WTC11 (cell line): ENCODE measurements at regions not wholly inside any gene's neighbourhood (a gene's known extent, or its start where the extent isn't known, plus 50 kb on each side); places are given as distances from the start of the nearest gene placed in this dataset.

Experiments
- ATAC-seq: fragments of 200-7000 bp; cut with Tn5 transposase; 2 replicates; pipeline ENCODE4 v1.10.0; 2021; ENCODE audit warnings: mild to moderate bottlenecking, moderate library complexity
- CTCF ChIA-PET: fragments of 300-600 bp; sonication (Branson Sonifier 250); formaldehyde crosslinking; loops from one replicate; lab custom pipeline; 2021; ENCODE audit warnings: antibody characterized with exemption; lab: Charles Lee
- POLR2A ChIA-PET: fragments of 350-600 bp; sonication (Branson Sonifier 250); formaldehyde crosslinking; loops from one replicate; lab custom pipeline; 2021; ENCODE audit warnings: antibody characterized with exemption; lab: Charles Lee
- DNase-seq: peaks from one replicate; pipeline ENCODE4 v3.0.0; 2021; ENCODE audit warnings: low spot score
- H3K27ac Mint-ChIP-seq: 2 replicates; pipeline ENCODE4 v1.8.0; 2021; ENCODE audit warnings: mixed read lengths
- H3K27me3 Mint-ChIP-seq: 2 replicates; pipeline ENCODE4 v1.8.0; 2021; ENCODE audit warnings: low read depth, mild to moderate bottlenecking, moderate library complexity, mixed read lengths
- H3K36me3 Mint-ChIP-seq: 2 replicates; pipeline ENCODE4 v1.8.0; 2021; ENCODE audit warnings: mixed read lengths
- H3K4me1 Mint-ChIP-seq: 2 replicates; pipeline ENCODE4 v1.8.0; 2022; ENCODE audit warnings: mixed read lengths
- H3K4me3 Mint-ChIP-seq: 2 replicates; pipeline ENCODE4 v1.8.0; 2021; ENCODE audit warnings: mild to moderate bottlenecking, moderate library complexity, mixed read lengths
- H3K9me3 Mint-ChIP-seq: 2 replicates; pipeline ENCODE4 v1.8.0; 2021; ENCODE audit warnings: mixed read lengths
- ELF4 ChIP-seq: sonication (generic); formaldehyde crosslinking; IDR thresholded peaks from 2 replicates; pipeline ENCODE4 v1.8.1; 2022; ENCODE audit warnings: low read depth, mild to moderate bottlenecking, moderate library complexity, missing genetic modification reagents
- EMX1 ChIP-seq: fragments of 250-450 bp; sonication (Bioruptor Pico); IDR thresholded peaks from 2 replicates; pipeline ENCODE4 v1.8.0; 2021; ENCODE audit warnings: mild to moderate bottlenecking
- GRHL2 ChIP-seq: fragments of 250-450 bp; sonication (Bioruptor Pico); IDR thresholded peaks from 2 replicates; pipeline ENCODE4 v1.8.0; 2022; ENCODE audit warnings: mild to moderate bottlenecking, moderate library complexity; ENCODE audit not compliant: insufficient replicate concordance, severe bottlenecking
- GTF2I ChIP-seq: fragments of 250-450 bp; sonication (Bioruptor Pico); conservative IDR thresholded peaks from 2 replicates; pipeline ENCODE4 v1.4.0; 2021; ENCODE audit warnings: mild to moderate bottlenecking
- HMGA2 ChIP-seq: fragments of 250-450 bp; sonication (Bioruptor Pico); IDR thresholded peaks from 2 replicates; pipeline ENCODE4 v1.4.0; 2021; ENCODE audit warnings: mild to moderate bottlenecking, moderate library complexity
- IRF2 ChIP-seq: sonication (generic); formaldehyde crosslinking; IDR thresholded peaks from 2 replicates; pipeline ENCODE4 v1.8.0; 2022; ENCODE audit warnings: low read depth, missing genetic modification reagents, borderline replicate concordance
- JUN ChIP-seq: sonication (generic); formaldehyde crosslinking; IDR thresholded peaks from 2 replicates; pipeline ENCODE4 v1.8.0; 2023; ENCODE audit warnings: mild to moderate bottlenecking, missing genetic modification reagents
- MYBL2 ChIP-seq: sonication (generic); formaldehyde crosslinking; IDR thresholded peaks from 2 replicates; pipeline ENCODE4 v1.8.1; 2023; ENCODE audit warnings: mild to moderate bottlenecking, moderate library complexity, missing genetic modification reagents
- SMAD4 ChIP-seq: sonication (generic); formaldehyde crosslinking; IDR thresholded peaks from 2 replicates; pipeline ENCODE4 v1.8.0; 2022; ENCODE audit warnings: mild to moderate bottlenecking, missing genetic modification reagents
- TCF7 ChIP-seq: sonication (generic); formaldehyde crosslinking; IDR thresholded peaks from 2 replicates; pipeline ENCODE4 v1.8.0; 2022; ENCODE audit warnings: mild to moderate bottlenecking, low read depth, missing genetic modification reagents, moderate library complexity
- TEAD1 ChIP-seq: sonication (generic); formaldehyde crosslinking; IDR thresholded peaks from 2 replicates; pipeline ENCODE4 v1.8.0; 2022; ENCODE audit warnings: mild to moderate bottlenecking, missing genetic modification reagents
- ZNF232 ChIP-seq: sonication (generic); formaldehyde crosslinking; IDR thresholded peaks from 2 replicates; pipeline ENCODE4 v1.8.0; 2022; ENCODE audit warnings: mild to moderate bottlenecking, missing genetic modification reagents
- TF ChIP-seq, protein P1 (sequence below): sonication (generic); formaldehyde crosslinking; IDR thresholded peaks from 2 replicates; pipeline ENCODE4 v1.8.0; 2022; ENCODE audit warnings: mild to moderate bottlenecking, missing genetic modification reagents
- TF ChIP-seq, protein P2 (sequence below): sonication (generic); formaldehyde crosslinking; IDR thresholded peaks from 2 replicates; pipeline ENCODE4 v1.8.1; 2022; ENCODE audit warnings: missing genetic modification reagents, borderline replicate concordance
- TF ChIP-seq, protein P3 (sequence below): sonication (generic); formaldehyde crosslinking; IDR thresholded peaks from 2 replicates; pipeline ENCODE4 v1.8.1; 2022; ENCODE audit warnings: low read depth, missing genetic modification reagents, borderline replicate concordance
- TF ChIP-seq, protein P4 (sequence below): sonication (generic); formaldehyde crosslinking; IDR thresholded peaks from 2 replicates; pipeline ENCODE4 v1.8.1; 2023; ENCODE audit warnings: mild to moderate bottlenecking, missing genetic modification reagents, borderline replicate concordance
- TF ChIP-seq, protein P5 (sequence below): fragments of 250-450 bp; sonication (Bioruptor Pico); IDR thresholded peaks from 2 replicates; pipeline ENCODE4 v1.9.0; 2021; ENCODE audit warnings: mild to moderate bottlenecking

DNA sequence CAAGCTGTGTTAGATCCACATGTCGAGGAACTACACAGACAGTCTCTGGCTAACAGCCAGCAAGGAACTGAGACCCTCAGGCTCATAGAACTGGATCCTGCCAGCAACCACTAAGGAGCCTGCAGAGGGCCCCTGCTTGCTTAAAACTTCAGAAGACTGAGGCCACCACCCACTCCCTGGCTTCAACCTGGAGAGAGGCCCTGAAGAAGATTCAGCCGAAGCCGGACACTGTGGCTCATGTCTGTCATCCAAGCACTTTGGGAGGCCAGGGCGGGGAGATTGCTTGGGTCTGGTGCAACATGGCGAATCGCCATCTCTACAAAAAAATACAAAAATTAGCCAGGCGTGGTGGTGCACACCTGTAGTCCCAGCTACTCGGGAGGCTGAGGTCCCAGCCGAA is 92.6 kb upstream of the TMPRSS2 start:
- TF ChIP-seq ZNF232 (CRISPR knock-in tag), result no peak
- no peak for TF ChIP-seq ELF4 (CRISPR knock-in tag)
- TF ChIP-seq GRHL2 (CRISPR knock-in tag), result no peak
- TF ChIP-seq TCF7 (CRISPR knock-in tag), result no peak
- no peak for TF ChIP-seq GTF2I (CRISPR knock-in tag)
- no peak for TF ChIP-seq TEAD1 (CRISPR knock-in tag)
- TF ChIP-seq, protein P1, sequence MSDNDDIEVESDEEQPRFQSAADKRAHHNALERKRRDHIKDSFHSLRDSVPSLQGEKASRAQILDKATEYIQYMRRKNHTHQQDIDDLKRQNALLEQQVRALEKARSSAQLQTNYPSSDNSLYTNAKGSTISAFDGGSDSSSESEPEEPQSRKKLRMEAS (CRISPR knock-in tag), result no peak
- no peak for TF ChIP-seq JUN
- no peak for TF ChIP-seq HMGA2 (CRISPR knock-in tag)
- TF ChIP-seq, all 79 proteins: peak for 0
- Mint-ChIP-seq H3K9me3 (no peaks in the 10 kb centered on the region), H3K27ac (no peak overlapping the region), H3K27me3 (peaks cover 2% of the 10 kb centered on the region), H3K4me3 (no peak overlapping the region), H3K36me3 (no peaks in the 10 kb centered on the region), H3K4me1 (peaks cover 11% of the 10 kb centered on the region)
- ChIA-PET CTCF (interaction anchor here (1.0 to 4.8 kb wide), 2 partner anchors 12 to 317 kb away, joined by 3 to 37 read pairs; no protein-coding TSS in a partner anchor), POLR2A (no interaction called here)
- ATAC-seq (no peak), DNase-seq (no peak)

DNA sequence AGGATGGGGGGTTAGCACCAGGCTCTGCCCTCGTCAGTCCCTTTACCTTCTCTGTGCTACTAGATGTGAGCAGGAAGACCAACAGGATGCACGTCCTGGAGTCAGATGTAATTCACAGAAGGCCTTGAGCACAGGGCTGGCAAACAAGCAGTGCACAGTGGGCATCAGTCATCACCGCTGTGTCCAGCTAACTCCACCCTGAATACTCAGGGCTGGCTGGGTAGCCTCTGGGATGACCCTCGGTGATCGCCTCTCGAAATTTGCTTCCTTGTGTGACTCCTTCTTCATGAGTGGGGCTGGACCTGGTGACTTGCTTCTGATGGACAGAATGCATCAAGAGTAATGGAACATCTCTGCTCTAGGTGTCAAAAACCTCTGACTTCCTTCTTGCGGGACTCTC is 92.2 kb upstream of the TMPRSS2 start:
- no peaks in the 10 kb centered on the region for H3K36me3 Mint-ChIP-seq
- peaks cover 2% of the 10 kb centered on the region for H3K27me3 Mint-ChIP-seq
- H3K9me3 Mint-ChIP-seq, result no peaks in the 10 kb centered on the region
- no peak overlapping the region for H3K4me3 Mint-ChIP-seq
- ChIA-PET POLR2A (no interaction called here), CTCF (interaction anchor here (1.0 to 4.8 kb wide), 2 partner anchors 13 to 317 kb away, joined by 3 to 37 read pairs; no protein-coding TSS in a partner anchor)
- peaks cover 8% of the 10 kb centered on the region for H3K4me1 Mint-ChIP-seq
- DNase-seq, result no peak
- no peak overlapping the region for H3K27ac Mint-ChIP-seq
- TF ChIP-seq, protein P2, sequence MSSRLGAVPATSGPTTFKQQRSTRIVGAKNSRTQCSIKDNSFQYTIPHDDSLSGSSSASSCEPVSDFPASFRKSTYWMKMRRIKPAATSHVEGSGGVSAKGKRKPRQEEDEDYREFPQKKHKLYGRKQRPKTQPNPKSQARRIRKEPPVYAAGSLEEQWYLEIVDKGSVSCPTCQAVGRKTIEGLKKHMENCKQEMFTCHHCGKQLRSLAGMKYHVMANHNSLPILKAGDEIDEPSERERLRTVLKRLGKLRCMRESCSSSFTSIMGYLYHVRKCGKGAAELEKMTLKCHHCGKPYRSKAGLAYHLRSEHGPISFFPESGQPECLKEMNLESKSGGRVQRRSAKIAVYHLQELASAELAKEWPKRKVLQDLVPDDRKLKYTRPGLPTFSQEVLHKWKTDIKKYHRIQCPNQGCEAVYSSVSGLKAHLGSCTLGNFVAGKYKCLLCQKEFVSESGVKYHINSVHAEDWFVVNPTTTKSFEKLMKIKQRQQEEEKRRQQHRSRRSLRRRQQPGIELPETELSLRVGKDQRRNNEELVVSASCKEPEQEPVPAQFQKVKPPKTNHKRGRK (CRISPR knock-in tag), result no peak
- TF ChIP-seq EMX1 (CRISPR knock-in tag) (no peak), SMAD4 (no peak), MYBL2 (CRISPR knock-in tag) (no peak), IRF2 (CRISPR knock-in tag) (no peak)
- TF ChIP-seq, protein P3, sequence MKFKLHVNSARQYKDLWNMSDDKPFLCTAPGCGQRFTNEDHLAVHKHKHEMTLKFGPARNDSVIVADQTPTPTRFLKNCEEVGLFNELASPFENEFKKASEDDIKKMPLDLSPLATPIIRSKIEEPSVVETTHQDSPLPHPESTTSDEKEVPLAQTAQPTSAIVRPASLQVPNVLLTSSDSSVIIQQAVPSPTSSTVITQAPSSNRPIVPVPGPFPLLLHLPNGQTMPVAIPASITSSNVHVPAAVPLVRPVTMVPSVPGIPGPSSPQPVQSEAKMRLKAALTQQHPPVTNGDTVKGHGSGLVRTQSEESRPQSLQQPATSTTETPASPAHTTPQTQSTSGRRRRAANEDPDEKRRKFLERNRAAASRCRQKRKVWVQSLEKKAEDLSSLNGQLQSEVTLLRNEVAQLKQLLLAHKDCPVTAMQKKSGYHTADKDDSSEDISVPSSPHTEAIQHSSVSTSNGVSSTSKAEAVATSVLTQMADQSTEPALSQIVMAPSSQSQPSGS (CRISPR knock-in tag), result no peak
- TF ChIP-seq, protein P4, sequence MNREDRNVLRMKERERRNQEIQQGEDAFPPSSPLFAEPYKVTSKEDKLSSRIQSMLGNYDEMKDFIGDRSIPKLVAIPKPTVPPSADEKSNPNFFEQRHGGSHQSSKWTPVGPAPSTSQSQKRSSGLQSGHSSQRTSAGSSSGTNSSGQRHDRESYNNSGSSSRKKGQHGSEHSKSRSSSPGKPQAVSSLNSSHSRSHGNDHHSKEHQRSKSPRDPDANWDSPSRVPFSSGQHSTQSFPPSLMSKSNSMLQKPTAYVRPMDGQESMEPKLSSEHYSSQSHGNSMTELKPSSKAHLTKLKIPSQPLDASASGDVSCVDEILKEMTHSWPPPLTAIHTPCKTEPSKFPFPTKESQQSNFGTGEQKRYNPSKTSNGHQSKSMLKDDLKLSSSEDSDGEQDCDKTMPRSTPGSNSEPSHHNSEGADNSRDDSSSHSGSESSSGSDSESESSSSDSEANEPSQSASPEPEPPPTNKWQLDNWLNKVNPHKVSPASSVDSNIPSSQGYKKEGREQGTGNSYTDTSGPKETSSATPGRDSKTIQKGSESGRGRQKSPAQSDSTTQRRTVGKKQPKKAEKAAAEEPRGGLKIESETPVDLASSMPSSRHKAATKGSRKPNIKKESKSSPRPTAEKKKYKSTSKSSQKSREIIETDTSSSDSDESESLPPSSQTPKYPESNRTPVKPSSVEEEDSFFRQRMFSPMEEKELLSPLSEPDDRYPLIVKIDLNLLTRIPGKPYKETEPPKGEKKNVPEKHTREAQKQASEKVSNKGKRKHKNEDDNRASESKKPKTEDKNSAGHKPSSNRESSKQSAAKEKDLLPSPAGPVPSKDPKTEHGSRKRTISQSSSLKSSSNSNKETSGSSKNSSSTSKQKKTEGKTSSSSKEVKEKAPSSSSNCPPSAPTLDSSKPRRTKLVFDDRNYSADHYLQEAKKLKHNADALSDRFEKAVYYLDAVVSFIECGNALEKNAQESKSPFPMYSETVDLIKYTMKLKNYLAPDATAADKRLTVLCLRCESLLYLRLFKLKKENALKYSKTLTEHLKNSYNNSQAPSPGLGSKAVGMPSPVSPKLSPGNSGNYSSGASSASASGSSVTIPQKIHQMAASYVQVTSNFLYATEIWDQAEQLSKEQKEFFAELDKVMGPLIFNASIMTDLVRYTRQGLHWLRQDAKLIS (CRISPR knock-in tag), result no peak
- TF ChIP-seq, protein P5, sequence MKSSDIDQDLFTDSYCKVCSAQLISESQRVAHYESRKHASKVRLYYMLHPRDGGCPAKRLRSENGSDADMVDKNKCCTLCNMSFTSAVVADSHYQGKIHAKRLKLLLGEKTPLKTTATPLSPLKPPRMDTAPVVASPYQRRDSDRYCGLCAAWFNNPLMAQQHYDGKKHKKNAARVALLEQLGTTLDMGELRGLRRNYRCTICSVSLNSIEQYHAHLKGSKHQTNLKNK, result no peak
- ATAC-seq, result no peak
